NCI-H2029 (cell line): ENCODE measurements at regions not wholly inside any gene's neighbourhood (a gene's known extent, or its start where the extent isn't known, plus 50 kb on each side); places are given as distances from the start of the nearest gene placed in this dataset.
"Not testable (repeated sequence)": the region's sequence is repeated elsewhere in the genome, so short reads cannot be mapped to it uniquely, and the experiment has no call there.

ENCODE experiments used
- DNase-seq: peaks from one replicate; lab custom pipeline; 2025; lab: John Stamatoyannopoulos, UW

GRCh38 chr6:125354649-125355048 lies 52.9 kb upstream of the HDDC2 start:
- no peak for DNase-seq

- no peak for DNase-seq
Observed at GRCh38 chr6:125356884-125357283, 55.1 kb upstream of the HDDC2 start.

- peak; percentile 43 for DNase-seq
Observed at GRCh38 chr6:125357515-125358256, 55.9 kb upstream of the HDDC2 start.

- DNase-seq: no peak
Observed at GRCh38 chr6:125358898-125359297, 57.1 kb upstream of the HDDC2 start.

GRCh38 chr6:125361868-125362267 lies 60.1 kb upstream of the HDDC2 start:
- no peak for DNase-seq

- peak; percentile 65 for DNase-seq
Observed at GRCh38 chr6:125363039-125363823, 61.5 kb upstream of the HDDC2 start.

- no peak for DNase-seq
Observed at GRCh38 chr6:125363824-125364165, 62.0 kb upstream of the HDDC2 start.

- DNase-seq: no peak
Observed at GRCh38 chr6:125365230-125365629, 63.5 kb upstream of the HDDC2 start.

- DNase-seq: no peak
Observed at GRCh38 chr6:125367036-125367782, 65.4 kb upstream of the HDDC2 start.

- no peak for DNase-seq
Observed at GRCh38 chr6:125370343-125370742, 68.6 kb upstream of the HDDC2 start.

GRCh38 chr6:125375013-125375412 lies 73.2 kb upstream of the HDDC2 start:
- DNase-seq: no peak

GRCh38 chr6:125375821-125376220 lies 74.1 kb upstream of the HDDC2 start:
- no peak for DNase-seq

- no peak for DNase-seq
Observed at GRCh38 chr6:125377621-125378020, 75.9 kb upstream of the HDDC2 start.

GRCh38 chr6:125379174-125379573 lies 77.4 kb upstream of the HDDC2 start:
- no peak for DNase-seq

GRCh38 chr6:125380474-125380873 lies 78.7 kb upstream of the HDDC2 start:
- no peak for DNase-seq

- DNase-seq: not testable (repeated sequence)
Observed at GRCh38 chr6:125386337-125386736, 84.6 kb upstream of the HDDC2 start.

GRCh38 chr6:125392682-125393081 lies 90.9 kb upstream of the HDDC2 start:
- DNase-seq: no peak

- peak; percentile 24 for DNase-seq
Observed at GRCh38 chr6:125393449-125393858, 91.7 kb upstream of the HDDC2 start.

GRCh38 chr6:125406741-125407140 lies 105.0 kb upstream of the HDDC2 start:
- no peak for DNase-seq

GRCh38 chr6:125414507-125414906 lies 112.7 kb upstream of the HDDC2 start:
- DNase-seq: no peak

- DNase-seq: no peak
Observed at GRCh38 chr6:125415913-125416312, 114.1 kb upstream of the HDDC2 start.

GRCh38 chr6:125421836-125422235 lies 120.1 kb upstream of the HDDC2 start:
- DNase-seq: no peak

- DNase-seq: no peak
Observed at GRCh38 chr6:125423047-125423446, 121.3 kb upstream of the HDDC2 start.
